Transverse colon (tissue), 4 donors: ENCODE measurements at regions not wholly inside any gene's neighbourhood (a gene's known extent, or its start where the extent isn't known, plus 50 kb on each side); places are given as distances from the start of the nearest gene placed in this dataset.

Experiments used
- EP300 ChIP-seq: sonication (generic); formaldehyde crosslinking; IDR thresholded peaks from one replicate; pipeline ENCODE4 v1.6.1; 2017; ENCODE audit warnings: antibody characterized with exemption, low read depth
- POLR2A ChIP-seq: fragments of 450-650 bp; IDR thresholded peaks from one replicate; pipeline ENCODE4 v1.6.1; 2016; ENCODE audit warnings: antibody characterized with exemption, mild to moderate bottlenecking, moderate library complexity
- POLR2AphosphoS5 ChIP-seq, 3 donors: sonication (generic); formaldehyde crosslinking; IDR thresholded peaks; one replicate each; pipeline ENCODE4 v1.6.1; 2016; ENCODE audit warnings: antibody characterized with exemption in 3 of 3
- TF ChIP-seq, protein P1 (sequence below), 5 experiments: fragments of 200-600 bp in 3 of 5; fragments of 450-650 bp in 2 of 5; sonication (generic) in 3 of 5; IDR thresholded peaks; 1 replicate in 2 of 5; 2 replicates in 3 of 5; pipeline ENCODE4 v1.5.1; 2016 to 2017; ENCODE audit warnings: antibody characterized with exemption in 5 of 5, inconsistent platforms in 3 of 5, mild to moderate bottlenecking in 2 of 5, moderate library complexity in 1 of 5

- TF ChIP-seq POLR2A, result no peak
- TF ChIP-seq, protein P1, sequence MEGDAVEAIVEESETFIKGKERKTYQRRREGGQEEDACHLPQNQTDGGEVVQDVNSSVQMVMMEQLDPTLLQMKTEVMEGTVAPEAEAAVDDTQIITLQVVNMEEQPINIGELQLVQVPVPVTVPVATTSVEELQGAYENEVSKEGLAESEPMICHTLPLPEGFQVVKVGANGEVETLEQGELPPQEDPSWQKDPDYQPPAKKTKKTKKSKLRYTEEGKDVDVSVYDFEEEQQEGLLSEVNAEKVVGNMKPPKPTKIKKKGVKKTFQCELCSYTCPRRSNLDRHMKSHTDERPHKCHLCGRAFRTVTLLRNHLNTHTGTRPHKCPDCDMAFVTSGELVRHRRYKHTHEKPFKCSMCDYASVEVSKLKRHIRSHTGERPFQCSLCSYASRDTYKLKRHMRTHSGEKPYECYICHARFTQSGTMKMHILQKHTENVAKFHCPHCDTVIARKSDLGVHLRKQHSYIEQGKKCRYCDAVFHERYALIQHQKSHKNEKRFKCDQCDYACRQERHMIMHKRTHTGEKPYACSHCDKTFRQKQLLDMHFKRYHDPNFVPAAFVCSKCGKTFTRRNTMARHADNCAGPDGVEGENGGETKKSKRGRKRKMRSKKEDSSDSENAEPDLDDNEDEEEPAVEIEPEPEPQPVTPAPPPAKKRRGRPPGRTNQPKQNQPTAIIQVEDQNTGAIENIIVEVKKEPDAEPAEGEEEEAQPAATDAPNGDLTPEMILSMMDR (IDR thresholded peaks at IDR 0.05), result no peak
- no peak for TF ChIP-seq EP300
- TF ChIP-seq POLR2AphosphoS5 (IDR thresholded peaks at IDR 0.05), result no peak
Measured at GRCh38 chr7:110388457-110388856, 702.5 kb upstream of the LRRN3 start.
